Testis (tissue), 2 donors: ENCODE measurements at regions not wholly inside any gene's neighbourhood (a gene's known extent, or its start where the extent isn't known, plus 50 kb on each side); places are given as distances from the start of the nearest gene placed in this dataset.
"Not testable (repeated sequence)": the region's sequence is repeated elsewhere in the genome, so short reads cannot be mapped to it uniquely, and the experiment has no call there.

Experiments
- CTCF ChIP-seq, 3 experiments: fragments of 450-650 bp in 2 of 3; fragments of 200-600 bp in 1 of 3; sonication (generic) in 1 of 3; IDR thresholded peaks; one replicate each; pipeline ENCODE4 v1.5.1; 2016 to 2019; ENCODE audit warnings: antibody characterized with exemption in 3 of 3, mild to moderate bottlenecking in 2 of 3, moderate library complexity in 1 of 3
- POLR2A ChIP-seq: fragments of 450-650 bp; IDR thresholded peaks from one replicate; pipeline ENCODE4 v1.6.1; 2017; ENCODE audit warnings: antibody characterized with exemption, mild to moderate bottlenecking, moderate library complexity

GRCh38 chr4:158407961-158408360 is 113.7 kb upstream of the RXFP1 start:
- TF ChIP-seq CTCF (IDR thresholded peaks at IDR 0.05); POLR2A: not testable (repeated sequence)
